ENCODE measurements at regions not wholly inside any gene's neighbourhood (a gene's known extent, or its start where the extent isn't known, plus 50 kb on each side); places are given as distances from the start of the nearest gene placed in this dataset.

DNA sequence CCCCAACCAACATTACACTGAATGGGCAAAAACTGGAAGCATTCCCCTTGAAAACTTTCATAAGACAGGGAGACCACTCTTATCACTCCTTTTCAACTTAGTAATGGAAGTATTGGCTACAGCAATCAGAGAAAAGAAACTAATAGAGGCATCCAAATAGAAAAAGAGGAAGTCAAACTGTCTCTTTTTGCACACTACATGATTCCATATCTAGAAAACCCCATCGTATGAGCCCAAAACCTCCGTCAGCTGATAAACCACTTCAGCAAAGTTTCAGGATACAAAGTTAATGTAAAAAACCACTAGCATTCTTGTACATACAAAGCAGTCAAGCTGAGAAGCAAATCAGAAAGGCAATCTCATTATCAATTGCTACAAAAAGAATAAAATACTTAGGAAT, 580.4 kb upstream of the PTCHD4 start:
- no peak for TF ChIP-seq EGR1 (IDR thresholded peaks at IDR 0.05)
- no peak for TF ChIP-seq TAF1 (IDR thresholded peaks at IDR 0.05; ENCODE audit: low read depth)

DNA sequence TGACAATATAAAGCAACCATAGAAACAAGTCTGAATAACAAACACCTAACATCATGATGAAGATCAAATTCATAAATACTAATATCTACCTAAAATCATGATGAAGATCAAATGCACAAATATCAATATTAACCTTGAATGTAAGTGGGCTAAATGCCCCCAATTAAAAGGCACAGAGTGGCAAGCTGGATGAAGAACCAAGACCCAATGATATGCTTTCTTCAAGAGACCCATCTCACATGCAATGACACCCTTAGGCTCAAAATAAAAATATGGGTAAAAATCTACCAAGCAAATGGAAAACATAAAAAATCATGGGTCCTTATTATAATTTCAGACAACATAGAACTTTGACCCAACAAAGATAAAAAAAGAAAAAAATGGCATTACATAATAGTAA, 578.5 kb upstream of the PTCHD4 start:
- TF ChIP-seq TCF12 (IDR thresholded peaks at IDR 0.05; ENCODE audit: low read depth) (no peak), EGR1 (IDR thresholded peaks at IDR 0.05) (no peak), ZBTB7A (IDR thresholded peaks at IDR 0.05; ENCODE audit: low read depth) (no peak), REST (IDR thresholded peaks at IDR 0.05; ENCODE audit: low read depth) (no peak), RAD21 (IDR thresholded peaks at IDR 0.05; ENCODE audit: low read depth) (no peak), USF1 (IDR thresholded peaks at IDR 0.05) (no peak), YY1 (IDR thresholded peaks at IDR 0.05; ENCODE audit: low read depth) (no peak), NFIC (IDR thresholded peaks at IDR 0.05) (no peak), TEAD4 (IDR thresholded peaks at IDR 0.05) (no peak), EP300 (IDR thresholded peaks at IDR 0.05; ENCODE audit: borderline replicate concordance) (no peak), TAF1 (IDR thresholded peaks at IDR 0.05; ENCODE audit: low read depth) (no peak), CREB1 (IDR thresholded peaks at IDR 0.05; ENCODE audit: low read depth) (no peak), FOXM1 (IDR thresholded peaks at IDR 0.05; ENCODE audit: borderline replicate concordance, low read depth) (no peak), CEBPB (IDR thresholded peaks at IDR 0.05) (no peak)
- TF ChIP-seq, protein P1, sequence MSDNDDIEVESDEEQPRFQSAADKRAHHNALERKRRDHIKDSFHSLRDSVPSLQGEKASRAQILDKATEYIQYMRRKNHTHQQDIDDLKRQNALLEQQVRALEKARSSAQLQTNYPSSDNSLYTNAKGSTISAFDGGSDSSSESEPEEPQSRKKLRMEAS (IDR thresholded peaks at IDR 0.05), result no peak

- TF ChIP-seq RAD21 (IDR thresholded peaks at IDR 0.05; ENCODE audit: low read depth) (no peak), TEAD4 (IDR thresholded peaks at IDR 0.05) (no peak), YY1 (IDR thresholded peaks at IDR 0.05; ENCODE audit: low read depth) (no peak), TCF12 (IDR thresholded peaks at IDR 0.05; ENCODE audit: low read depth) (no peak), EP300 (IDR thresholded peaks at IDR 0.05; ENCODE audit: borderline replicate concordance) (no peak), EGR1 (IDR thresholded peaks at IDR 0.05) (no peak), REST (IDR thresholded peaks at IDR 0.05; ENCODE audit: low read depth) (no peak), CREB1 (IDR thresholded peaks at IDR 0.05; ENCODE audit: low read depth) (no peak), FOXM1 (IDR thresholded peaks at IDR 0.05; ENCODE audit: borderline replicate concordance, low read depth) (no peak), NFIC (IDR thresholded peaks at IDR 0.05) (no peak), ZBTB7A (IDR thresholded peaks at IDR 0.05; ENCODE audit: low read depth) (no peak), USF1 (IDR thresholded peaks at IDR 0.05) (no peak), CEBPB (IDR thresholded peaks at IDR 0.05) (no peak), TAF1 (IDR thresholded peaks at IDR 0.05; ENCODE audit: low read depth) (no peak)
- TF ChIP-seq, protein P1 (IDR thresholded peaks at IDR 0.05), result no peak
Observed at GRCh38 chr6:48678390-48678789, 567.4 kb upstream of the PTCHD4 start.

DNA sequence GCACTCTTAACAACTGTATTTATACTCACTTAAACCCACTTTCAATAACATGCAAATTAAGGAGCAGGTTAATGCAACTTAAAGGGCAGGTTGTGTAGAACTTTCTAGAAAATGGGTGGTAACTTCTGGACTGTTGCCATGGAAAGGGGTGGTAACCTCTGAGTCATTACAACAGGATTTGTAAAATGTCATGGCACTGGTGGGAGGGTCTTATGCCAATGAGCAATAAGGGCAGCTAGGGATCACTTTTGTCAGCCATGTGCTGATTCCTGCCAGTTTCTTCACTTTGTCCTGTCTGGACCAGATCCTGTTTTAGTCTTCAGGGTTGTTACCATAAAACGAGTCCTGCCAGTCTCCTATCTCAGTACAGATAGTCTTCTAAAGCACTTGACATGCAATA, 560.5 kb upstream of the PTCHD4 start:
- TF ChIP-seq NFIC (IDR thresholded peaks at IDR 0.05) (no peak), ZBTB7A (IDR thresholded peaks at IDR 0.05; ENCODE audit: low read depth) (no peak), FOXM1 (IDR thresholded peaks at IDR 0.05; ENCODE audit: borderline replicate concordance, low read depth) (no peak), USF1 (IDR thresholded peaks at IDR 0.05) (no peak), EP300 (IDR thresholded peaks at IDR 0.05; ENCODE audit: borderline replicate concordance) (no peak), CEBPB (IDR thresholded peaks at IDR 0.05) (no peak), YY1 (IDR thresholded peaks at IDR 0.05; ENCODE audit: low read depth) (no peak), TEAD4 (IDR thresholded peaks at IDR 0.05) (no peak), TAF1 (IDR thresholded peaks at IDR 0.05; ENCODE audit: low read depth) (no peak)
- TF ChIP-seq, protein P1 (IDR thresholded peaks at IDR 0.05), result no peak

- TF ChIP-seq REST (IDR thresholded peaks at IDR 0.05; ENCODE audit: low read depth), result no peak
- TF ChIP-seq NFIC (IDR thresholded peaks at IDR 0.05), result no peak
- TF ChIP-seq RAD21 (IDR thresholded peaks at IDR 0.05; ENCODE audit: low read depth), result no peak
- TF ChIP-seq YY1 (IDR thresholded peaks at IDR 0.05; ENCODE audit: low read depth), result no peak
- TF ChIP-seq CEBPB (IDR thresholded peaks at IDR 0.05), result no peak
- TF ChIP-seq EP300 (IDR thresholded peaks at IDR 0.05; ENCODE audit: borderline replicate concordance), result no peak
- no peak for TF ChIP-seq TEAD4 (IDR thresholded peaks at IDR 0.05)
Observed at GRCh38 chr6:48670546-48670945, 559.5 kb upstream of the PTCHD4 start.

All from Ishikawa (cell line).